Mesenchymal stem cell (in vitro differentiated cells and primary cell): ENCODE measurements at regions not wholly inside any gene's neighbourhood (a gene's known extent, or its start where the extent isn't known, plus 50 kb on each side); places are given as distances from the start of the nearest gene placed in this dataset.
"Not testable (repeated sequence)": the region's sequence is repeated elsewhere in the genome, so short reads cannot be mapped to it uniquely, and the experiment has no call there.

Experiments used
- DNase-seq: peaks from one replicate; pipeline ENCODE4 v3.0.0-alpha.2; 2013
- H2AFZ ChIP-seq: one replicate; pipeline ENCODE4 v1.6.1; 2013; ENCODE audit warnings: low read depth, mild to moderate bottlenecking, control low read depth, inconsistent platforms, low read length, moderate library complexity
- H2AK5ac ChIP-seq: 2 replicates; pipeline ENCODE4 v1.6.1; 2013; ENCODE audit warnings: low read length, moderate library complexity, mild to moderate bottlenecking, inconsistent platforms; ENCODE audit not compliant: severe bottlenecking
- H2BK120ac ChIP-seq: one replicate; pipeline ENCODE4 v1.6.1; 2013; ENCODE audit warnings: low read depth, mild to moderate bottlenecking, inconsistent platforms, low read length, moderate library complexity
- H2BK12ac ChIP-seq, 2 experiments: one replicate each; pipeline ENCODE4 v1.6.1; 2013; ENCODE audit warnings: inconsistent platforms in 2 of 2, low read length in 2 of 2, mild to moderate bottlenecking in 2 of 2, moderate library complexity in 2 of 2, control low read depth in 1 of 2
- H2BK15ac ChIP-seq: one replicate; pipeline ENCODE4 v1.6.1; 2013; ENCODE audit warnings: mild to moderate bottlenecking, low read depth, inconsistent platforms; ENCODE audit not compliant: poor library complexity, severe bottlenecking
- H2BK5ac ChIP-seq: 2 replicates; pipeline ENCODE4 v1.6.1; 2013; ENCODE audit warnings: low read depth, mild to moderate bottlenecking, low read length, control low read depth, inconsistent platforms; ENCODE audit not compliant: poor library complexity, severe bottlenecking
- H3K14ac ChIP-seq, 2 experiments: one replicate each; pipeline ENCODE4 v1.6.1; 2013; ENCODE audit warnings: inconsistent platforms in 2 of 2, low read length in 2 of 2, control low read depth in 1 of 2, mild to moderate bottlenecking in 1 of 2, moderate library complexity in 1 of 2
- H3K18ac ChIP-seq, 2 experiments: one replicate each; pipeline ENCODE4 v1.6.1; 2013; ENCODE audit warnings: inconsistent platforms in 2 of 2, low read length in 2 of 2, control low read depth in 1 of 2, low read depth in 1 of 2, mild to moderate bottlenecking in 1 of 2
- H3K23ac ChIP-seq, 2 experiments: one replicate each; pipeline ENCODE4 v1.6.1; 2013; ENCODE audit warnings: inconsistent platforms in 2 of 2, low read length in 2 of 2, mild to moderate bottlenecking in 2 of 2, moderate library complexity in 2 of 2, control low read depth in 1 of 2
- H3K27ac ChIP-seq: 2 replicates; pipeline ENCODE4 v1.5.1; 2013; ENCODE audit warnings: mild to moderate bottlenecking, moderate library complexity, low read length, control low read depth, inconsistent platforms; ENCODE audit not compliant: poor library complexity, severe bottlenecking
- H3K27me3 ChIP-seq, 2 experiments: 2 replicates each; pipeline versions ENCODE4 v1.6.1 to v1.7.0; 2013; ENCODE audit warnings: low read length in 2 of 2, mild to moderate bottlenecking in 2 of 2, moderate library complexity in 2 of 2, control low read depth in 1 of 2, inconsistent platforms in 1 of 2; ENCODE audit not compliant: control insufficient read depth in 1 of 2, insufficient read depth in 1 of 2
- H3K36me3 ChIP-seq, 2 experiments: 2 replicates each; pipeline versions ENCODE4 v1.6.1 to v1.7.0; 2013; ENCODE audit warnings: low read length in 2 of 2, control low read depth in 1 of 2, inconsistent platforms in 1 of 2, low read depth in 1 of 2, mild to moderate bottlenecking in 1 of 2; ENCODE audit not compliant: insufficient read depth in 2 of 2, control insufficient read depth in 1 of 2
- H3K4ac ChIP-seq, 2 experiments: one replicate each; pipeline ENCODE4 v1.6.1; 2013; ENCODE audit warnings: inconsistent platforms in 2 of 2, low read length in 2 of 2, mild to moderate bottlenecking in 2 of 2, moderate library complexity in 2 of 2, control low read depth in 1 of 2, low read depth in 1 of 2
- H3K4me1 ChIP-seq: 2 replicates; pipeline ENCODE4 v1.6.1; 2013; ENCODE audit warnings: low read depth, low read length, control low read depth; ENCODE audit not compliant: control insufficient read depth, insufficient read depth
- H3K4me2 ChIP-seq: 2 replicates; pipeline ENCODE4 v1.6.1; 2013; ENCODE audit warnings: low read length, mild to moderate bottlenecking, inconsistent platforms; ENCODE audit not compliant: poor library complexity, severe bottlenecking
- H3K4me3 ChIP-seq, 2 experiments: 2 replicates each; pipeline versions ENCODE4 v1.5.1 to v1.7.0; 2013; ENCODE audit warnings: low read length in 2 of 2, mild to moderate bottlenecking in 2 of 2, control low read depth in 1 of 2, low read depth in 1 of 2; ENCODE audit not compliant: insufficient read depth in 1 of 2
- H3K79me1 ChIP-seq: replicated peaks from 2 replicates; pipeline ENCODE4 v1.6.1; 2013; ENCODE audit warnings: mild to moderate bottlenecking, control low read depth, low read length, inconsistent platforms; ENCODE audit not compliant: poor library complexity, severe bottlenecking
- H3K9ac ChIP-seq: 2 replicates; pipeline ENCODE4 v1.7.0; 2013; ENCODE audit warnings: mild to moderate bottlenecking, low read length, moderate library complexity
- H3K9me3 ChIP-seq: 2 replicates; pipeline ENCODE4 v1.7.0; 2013; ENCODE audit warnings: mild to moderate bottlenecking, low read length; ENCODE audit not compliant: control insufficient read depth
- H4K8ac ChIP-seq: one replicate; pipeline ENCODE4 v1.6.1; 2013; ENCODE audit warnings: inconsistent platforms, mild to moderate bottlenecking, low read length, moderate library complexity
- H4K91ac ChIP-seq: one replicate; pipeline ENCODE4 v1.6.1; 2013; ENCODE audit warnings: mild to moderate bottlenecking, low read length, inconsistent platforms
- WGBS: methylation state at CpG from one replicate; pipeline ENCODE4 v1.1.7; 2013; ENCODE audit warnings: mixed read lengths; 5-methylcytosine and 5-hydroxymethylcytosine counted together

GRCh38 chr1:83442412-83442811 lies 556.5 kb downstream of the TTLL7 start:
- not testable (repeated sequence) for DNase-seq, H3K23ac ChIP-seq, H3K9me3 ChIP-seq, H2BK12ac ChIP-seq, H3K4me3 ChIP-seq, H2BK120ac ChIP-seq, H3K4ac ChIP-seq, H2BK15ac ChIP-seq, H3K18ac ChIP-seq, H4K91ac ChIP-seq, H2AFZ ChIP-seq, H4K8ac ChIP-seq, H3K27ac ChIP-seq, H3K36me3 ChIP-seq, H2AK5ac ChIP-seq, H3K9ac ChIP-seq, H2BK5ac ChIP-seq, H3K27me3 ChIP-seq, H3K4me1 ChIP-seq, H3K4me2 ChIP-seq, H3K79me1 ChIP-seq
- WGBS = no CpG with 5 or more reads among the region's 3 CpGs
- H3K14ac ChIP-seq = peak overlapping the region in 1 of 2 experiments; percentile 15

DNA sequence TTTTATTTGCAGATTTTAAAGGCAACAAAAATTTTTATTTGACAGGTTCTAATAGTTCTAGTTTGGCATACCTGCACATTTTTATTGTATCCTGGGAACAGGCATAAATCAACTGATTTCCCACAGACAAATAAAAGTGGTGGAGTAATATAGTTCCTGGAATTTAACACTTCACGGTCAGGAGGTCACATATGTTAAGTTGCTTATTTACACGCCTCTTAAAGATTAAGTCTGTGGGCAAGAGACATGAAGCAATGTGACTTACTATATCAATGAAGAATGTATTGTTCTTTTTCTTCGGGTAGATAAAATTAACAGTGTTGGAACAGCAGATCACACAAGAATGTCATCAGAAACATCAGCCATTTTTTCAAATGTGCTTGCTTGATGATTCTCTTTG lies 558.3 kb downstream of the TTLL7 start:
- H3K18ac ChIP-seq, H2BK120ac ChIP-seq, H3K27me3 ChIP-seq, H4K8ac ChIP-seq, H2AK5ac ChIP-seq, H3K27ac ChIP-seq, H3K9me3 ChIP-seq, H3K4me1 ChIP-seq, H4K91ac ChIP-seq, H3K4ac ChIP-seq, H3K36me3 ChIP-seq, H2BK5ac ChIP-seq, H3K4me2 ChIP-seq, H3K9ac ChIP-seq, H3K4me3 ChIP-seq, H3K23ac ChIP-seq, H3K79me1 ChIP-seq, H2BK12ac ChIP-seq, H2AFZ ChIP-seq, H2BK15ac ChIP-seq, H3K14ac ChIP-seq: not testable (repeated sequence)
- WGBS = no CpG with 5 or more reads among the region's 3 CpGs
- peak; percentile 29 for DNase-seq

GRCh38 chr1:83440021-83440420 lies 558.9 kb downstream of the TTLL7 start:
- not testable (repeated sequence) for H4K8ac ChIP-seq, H3K18ac ChIP-seq, H2BK12ac ChIP-seq, H3K36me3 ChIP-seq, H2AFZ ChIP-seq, H3K23ac ChIP-seq, H4K91ac ChIP-seq, H3K14ac ChIP-seq, H3K4me2 ChIP-seq, H3K4me1 ChIP-seq, H3K4ac ChIP-seq, H3K9ac ChIP-seq, H3K27ac ChIP-seq, H2BK5ac ChIP-seq, H3K4me3 ChIP-seq, H2AK5ac ChIP-seq, DNase-seq, H2BK120ac ChIP-seq, H2BK15ac ChIP-seq, H3K27me3 ChIP-seq, H3K9me3 ChIP-seq, H3K79me1 ChIP-seq
- no CpG with 5 or more reads among the region's 1 CpG for WGBS

GRCh38 chr1:83438316-83438715 lies 560.6 kb downstream of the TTLL7 start:
- H3K9me3 ChIP-seq, H2AK5ac ChIP-seq, DNase-seq, H3K4ac ChIP-seq, H3K4me3 ChIP-seq, H3K27ac ChIP-seq, H3K36me3 ChIP-seq, H4K91ac ChIP-seq, H3K14ac ChIP-seq, H2AFZ ChIP-seq, H3K18ac ChIP-seq, H2BK120ac ChIP-seq, H2BK15ac ChIP-seq, H3K4me1 ChIP-seq, H3K27me3 ChIP-seq, H4K8ac ChIP-seq, H2BK5ac ChIP-seq, H2BK12ac ChIP-seq, H3K4me2 ChIP-seq, H3K23ac ChIP-seq, H3K79me1 ChIP-seq, H3K9ac ChIP-seq: not testable (repeated sequence)
- no CpG with 5 or more reads among the region's 1 CpG for WGBS
